ENCODE measurements at regions not wholly inside any gene's neighbourhood (a gene's known extent, or its start where the extent isn't known, plus 50 kb on each side); places are given as distances from the start of the nearest gene placed in this dataset.
A peak's percentile ranks its signal among the peaks of the same experiment; 100 is the strongest.
"Not testable (repeated sequence)": the region's sequence is repeated elsewhere in the genome, so short reads cannot be mapped to it uniquely, and the experiment has no call there.

DNA sequence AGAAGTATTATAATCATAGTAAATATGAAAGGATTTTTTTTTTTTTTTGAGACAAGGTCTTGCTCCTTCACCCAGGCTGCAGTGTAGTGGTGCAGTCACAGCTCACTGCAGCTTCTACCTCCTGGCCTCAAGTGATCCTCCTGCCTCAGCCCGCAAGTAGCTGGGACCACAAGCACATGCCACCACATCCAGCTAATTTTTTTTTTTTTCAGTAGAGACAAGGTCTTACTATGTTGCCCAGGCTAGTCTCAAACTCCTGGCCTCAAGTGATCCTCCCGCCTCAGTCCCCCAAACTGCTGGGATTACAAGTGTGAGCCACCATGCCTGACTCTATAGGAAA is 86.2 kb upstream of the FOXN2 start:
- no peak for DNase-seq

GRCh38 chr2:48229063-48229462 is 85.4 kb upstream of the FOXN2 start:
- no peak for DNase-seq

- no peak for DNase-seq
These were observed 83.6 kb upstream of the FOXN2 start for GRCh38 chr2:48230834-48231233.

DNA sequence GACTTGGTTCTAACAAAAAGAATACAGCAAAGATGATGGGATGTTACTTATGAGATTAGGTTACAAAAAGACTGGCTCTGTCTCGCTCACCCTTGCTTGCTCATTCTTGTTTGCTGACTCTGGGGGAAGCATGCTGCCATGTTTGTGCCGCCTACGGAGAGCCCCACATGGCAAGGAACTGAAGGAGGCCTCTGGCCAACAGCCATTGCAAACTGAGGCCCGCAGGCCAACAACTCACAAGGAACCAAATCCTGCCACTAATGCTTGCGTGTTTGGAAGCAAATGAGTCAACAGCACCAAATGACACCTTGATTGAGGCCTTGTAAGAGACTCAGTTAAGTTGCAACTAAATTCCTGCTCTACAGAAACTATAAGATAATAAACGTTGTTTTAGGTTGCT is 82.1 kb upstream of the FOXN2 start:
- DNase-seq: no peak

GRCh38 chr2:48233005-48233404 is 81.5 kb upstream of the FOXN2 start:
- DNase-seq: no peak

- not testable (repeated sequence) for DNase-seq
These were observed 80.7 kb upstream of the FOXN2 start for GRCh38 chr2:48233824-48234223.

DNA sequence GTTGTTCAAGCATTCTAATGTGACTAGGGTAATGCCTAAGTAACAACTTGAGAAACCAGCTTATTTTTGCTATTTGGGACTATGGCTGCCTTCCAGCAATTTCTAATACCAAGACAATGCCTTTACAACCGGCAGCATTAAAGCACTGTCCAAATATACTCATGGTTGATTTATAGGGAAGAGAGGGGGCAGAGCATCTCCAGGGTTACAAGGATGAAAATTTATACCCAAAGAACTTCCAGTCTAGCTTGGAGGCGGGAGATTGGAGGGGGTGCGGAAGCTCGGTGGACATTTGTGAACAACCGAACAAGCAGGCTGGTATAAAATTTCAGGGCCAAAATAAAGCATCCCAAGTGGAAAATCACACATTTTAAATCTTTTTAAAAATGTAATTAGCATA is 79.4 kb upstream of the FOXN2 start:
- no peak for DNase-seq

GRCh38 chr2:48238381-48238780 is 76.1 kb upstream of the FOXN2 start:
- DNase-seq: no peak

DNA sequence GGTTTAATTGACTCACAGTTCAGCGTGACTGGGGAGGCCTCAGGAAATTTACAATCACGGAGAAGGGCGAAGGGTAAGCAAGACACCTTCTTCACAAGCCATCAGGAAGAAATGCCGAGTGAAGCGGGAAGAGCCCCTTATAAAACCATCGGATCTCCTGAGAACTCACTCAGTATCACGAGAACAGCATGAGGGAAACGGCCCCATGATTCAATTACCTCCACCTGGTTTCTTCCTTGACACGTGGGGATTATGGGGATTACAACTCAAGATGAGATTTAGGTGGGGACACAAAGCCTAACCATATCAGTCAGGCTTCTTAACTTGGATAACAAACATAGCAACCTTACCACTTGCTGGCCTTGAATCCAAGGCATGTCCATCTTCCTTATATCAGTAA is 73.6 kb upstream of the FOXN2 start:
- DNase-seq: no peak

GRCh38 chr2:48247206-48247605 is 67.3 kb upstream of the FOXN2 start:
- no peak for DNase-seq

DNA sequence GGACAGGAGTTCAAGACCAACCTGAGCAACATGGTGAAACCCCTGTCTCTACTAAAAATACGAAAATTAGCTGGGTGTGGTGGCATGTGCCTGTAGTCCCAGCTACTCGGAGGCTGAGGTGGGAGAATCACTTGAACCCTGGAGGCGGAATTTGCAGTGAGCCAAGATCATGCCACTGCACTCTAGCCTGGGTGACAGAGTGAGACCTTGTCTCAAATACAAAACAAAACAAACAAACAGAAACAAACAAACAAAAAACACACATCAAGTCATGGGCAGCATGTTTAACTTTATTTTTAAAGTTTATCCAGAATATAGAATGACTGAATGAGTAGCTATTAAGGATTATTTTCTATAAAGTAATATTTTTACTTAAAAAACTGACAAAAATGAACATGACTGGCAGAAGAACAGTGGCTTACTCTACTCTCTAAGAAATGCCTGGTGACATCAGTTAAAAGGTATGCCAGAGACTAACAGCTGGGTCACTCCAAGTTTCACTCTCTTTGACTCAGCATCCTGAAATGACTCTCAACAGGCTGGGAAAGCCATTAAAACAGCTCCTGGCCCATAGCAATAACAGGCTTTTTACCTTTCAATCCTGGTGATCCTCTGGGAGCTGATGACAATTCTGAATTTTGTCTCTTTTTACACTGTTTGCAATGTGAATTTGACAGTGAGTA is 66.1 kb upstream of the FOXN2 start:
- peak; percentile 36 for DNase-seq

GRCh38 chr2:48249025-48249424 is 65.5 kb upstream of the FOXN2 start:
- DNase-seq: peak; percentile 37

- peak; percentile 23 for DNase-seq
These were observed 64.6 kb upstream of the FOXN2 start for GRCh38 chr2:48249631-48250473.

DNA sequence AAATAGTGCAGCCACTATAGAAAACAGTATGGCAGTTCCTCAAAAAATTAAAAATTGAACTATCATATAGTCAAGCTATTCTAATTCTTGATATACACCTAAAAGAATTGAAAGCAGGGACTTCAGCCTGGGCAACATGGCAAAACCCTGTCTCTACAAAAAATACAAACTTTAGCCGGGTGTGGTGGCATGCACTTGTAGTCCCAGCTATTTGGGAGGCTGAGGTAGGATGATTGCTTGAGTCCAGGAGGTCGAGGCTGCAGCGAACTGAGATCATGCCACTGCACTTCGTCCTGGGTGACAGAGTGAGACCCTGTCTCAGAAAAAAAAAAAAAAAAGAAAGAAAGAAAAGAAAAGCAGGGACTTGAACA is 64.0 kb upstream of the FOXN2 start:
- DNase-seq: no peak

GRCh38 chr2:48250943-48251342 is 63.5 kb upstream of the FOXN2 start:
- DNase-seq: no peak

- no peak for DNase-seq
These were observed 62.9 kb upstream of the FOXN2 start for GRCh38 chr2:48251437-48252148.

DNA sequence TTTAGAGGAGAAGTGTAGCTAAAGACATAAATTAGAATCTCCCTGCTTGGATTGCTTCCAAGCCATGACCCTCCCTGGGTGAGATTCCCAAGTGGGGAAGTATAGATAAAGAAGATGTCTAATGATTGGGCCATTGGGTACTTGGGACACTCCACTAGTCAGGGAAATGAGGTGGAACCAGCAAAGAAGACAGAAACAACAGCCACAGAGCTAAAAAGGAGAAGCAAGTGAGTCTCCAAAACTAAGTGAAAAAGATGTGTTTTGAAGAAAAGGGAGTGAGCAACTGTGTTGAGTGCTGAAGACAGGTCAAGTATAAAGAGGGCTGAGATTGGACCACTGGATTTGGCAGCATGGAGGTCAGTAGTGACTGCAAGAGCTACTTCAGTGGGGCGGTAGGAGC is 61.2 kb upstream of the FOXN2 start:
- DNase-seq: no peak

- DNase-seq: no peak
These were observed 59.6 kb upstream of the FOXN2 start for GRCh38 chr2:48254839-48255238.

DNA sequence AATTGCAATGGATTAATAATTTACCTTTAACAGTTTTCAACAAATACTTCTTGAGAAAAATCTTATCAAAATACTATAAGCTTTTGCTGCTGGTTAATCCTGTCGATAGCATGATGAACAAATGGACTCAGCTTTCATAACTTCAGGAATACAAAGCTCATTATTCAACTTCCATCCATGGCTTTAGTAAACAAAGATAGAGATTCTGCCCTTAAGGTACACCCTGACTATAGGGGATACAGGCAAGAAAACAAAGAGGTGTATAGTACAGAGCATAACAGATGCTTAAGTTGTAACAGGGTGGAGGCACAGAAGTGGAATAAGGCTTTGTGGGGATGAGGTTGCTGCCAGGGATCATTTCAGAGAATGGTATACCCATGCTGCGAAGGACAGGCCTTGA is 57.0 kb upstream of the FOXN2 start:
- DNase-seq: no peak

GRCh38 chr2:48258481-48259149 is 55.9 kb upstream of the FOXN2 start:
- no peak for DNase-seq

DNA sequence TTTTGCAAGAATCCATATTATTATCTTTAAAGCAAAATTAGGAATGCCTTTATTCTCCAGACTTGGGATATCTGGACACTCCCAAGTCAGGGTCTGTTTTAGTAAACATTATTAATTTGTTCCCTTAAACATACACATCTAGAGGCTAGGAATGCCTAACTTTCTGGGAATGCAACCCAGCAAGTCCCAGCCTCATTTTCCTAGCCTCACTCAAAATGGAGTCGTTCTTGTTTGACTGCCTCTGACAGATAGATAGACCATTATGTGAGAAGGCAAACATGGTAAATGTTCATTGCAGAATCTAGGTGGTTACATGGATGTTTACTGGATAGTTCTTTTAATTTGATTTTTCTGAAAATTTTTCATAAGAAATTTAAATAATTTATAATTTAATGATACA is 54.7 kb upstream of the FOXN2 start:
- DNase-seq: no peak

DNA sequence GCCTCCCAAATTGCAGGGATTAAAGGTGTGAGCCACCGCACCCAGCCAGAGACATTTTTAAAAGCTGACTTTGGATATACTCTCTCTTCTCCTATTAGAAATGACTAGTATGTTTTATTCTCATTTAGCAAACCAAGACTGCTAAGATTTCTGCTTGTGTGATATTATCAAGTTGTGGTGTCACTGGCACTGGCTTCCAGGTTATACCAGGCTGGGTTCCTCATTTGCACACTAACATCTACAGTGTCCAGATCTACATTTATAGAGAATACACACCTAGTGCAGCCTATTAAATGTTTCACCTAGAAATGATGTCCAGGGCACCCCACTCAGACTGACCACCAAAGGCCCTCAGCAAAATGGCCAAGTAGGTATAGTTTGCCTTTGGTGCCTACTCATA is 49.9 kb upstream of the FOXN2 start:
- DNase-seq: no peak

Measured in femur (tissue), 1 donor.